Lower leg skin (tissue), 4 donors: ENCODE measurements at regions not wholly inside any gene's neighbourhood (a gene's known extent, or its start where the extent isn't known, plus 50 kb on each side); places are given as distances from the start of the nearest gene placed in this dataset.

Experiments used
- DNase-seq, 2 donors: peaks; one replicate each; pipeline ENCODE4 v3.0.0-alpha.2; 2019; ENCODE audit warnings: low spot score in 2 of 2
- H3K4me3 ChIP-seq: fragments of 200-600 bp; sonication (generic); 2 replicates; pipeline ENCODE4 v1.5.1; 2017; ENCODE audit warnings: mild to moderate bottlenecking, low read depth; ENCODE audit not compliant: poor library complexity, severe bottlenecking
- CTCF ChIP-seq, 3 donors: fragments of 450-650 bp; IDR thresholded peaks; one replicate each; pipeline ENCODE4 v1.5.1; 2016; ENCODE audit warnings: antibody characterized with exemption in 3 of 3, mild to moderate bottlenecking in 3 of 3, moderate library complexity in 2 of 3
- POLR2A ChIP-seq, 2 donors: fragments of 450-650 bp; IDR thresholded peaks; one replicate each; pipeline ENCODE4 v1.6.1; 2016 to 2017; ENCODE audit warnings: antibody characterized with exemption in 2 of 2, mild to moderate bottlenecking in 1 of 2, moderate library complexity in 1 of 2
- WGBS, 2 donors: methylation state at CpG; one replicate each; pipeline ENCODE4 v1.1.5; 2018; 5-methylcytosine and 5-hydroxymethylcytosine counted together
- intact Hi-C: fragments of 100-400 bp; cut with DNase I; formaldehyde crosslinking; loops from one replicate; pipeline ENCODE4 v1.15.0; 2023; ENCODE audit warnings: low total_unique reads

GRCh38 chr21:29246614-29247013 lies 52.1 kb upstream of the BACH1 start:
- intact Hi-C loops: no loop called here
- no peak for TF ChIP-seq POLR2A (IDR thresholded peaks at IDR 0.05)
- no peak for TF ChIP-seq CTCF (IDR thresholded peaks at IDR 0.05)
- 84 to 87% methylated on average over 2 of the region's 2 CpGs for WGBS, 2 donors

GRCh38 chr21:29248124-29248523 lies 50.6 kb upstream of the BACH1 start:
- 25 to 35% methylated on average over 1 of the region's 1 CpG for WGBS, 2 donors
- intact Hi-C loops: no loop called here
- no peak overlapping the region for H3K4me3 ChIP-seq
- no peak for DNase-seq
- TF ChIP-seq CTCF (IDR thresholded peaks at IDR 0.05) (no peak), POLR2A (IDR thresholded peaks at IDR 0.05) (no peak)

More at GRCh38 chr21:29246614-29247013, 52.1 kb upstream of the BACH1 start:
- H3K4me3 ChIP-seq: no peak overlapping the region
- no peak for DNase-seq
